ENCODE measurements at regions not wholly inside any gene's neighbourhood (a gene's known extent, or its start where the extent isn't known, plus 50 kb on each side); places are given as distances from the start of the nearest gene placed in this dataset.
"Not testable (repeated sequence)": the region's sequence is repeated elsewhere in the genome, so short reads cannot be mapped to it uniquely, and the experiment has no call there.

DNA sequence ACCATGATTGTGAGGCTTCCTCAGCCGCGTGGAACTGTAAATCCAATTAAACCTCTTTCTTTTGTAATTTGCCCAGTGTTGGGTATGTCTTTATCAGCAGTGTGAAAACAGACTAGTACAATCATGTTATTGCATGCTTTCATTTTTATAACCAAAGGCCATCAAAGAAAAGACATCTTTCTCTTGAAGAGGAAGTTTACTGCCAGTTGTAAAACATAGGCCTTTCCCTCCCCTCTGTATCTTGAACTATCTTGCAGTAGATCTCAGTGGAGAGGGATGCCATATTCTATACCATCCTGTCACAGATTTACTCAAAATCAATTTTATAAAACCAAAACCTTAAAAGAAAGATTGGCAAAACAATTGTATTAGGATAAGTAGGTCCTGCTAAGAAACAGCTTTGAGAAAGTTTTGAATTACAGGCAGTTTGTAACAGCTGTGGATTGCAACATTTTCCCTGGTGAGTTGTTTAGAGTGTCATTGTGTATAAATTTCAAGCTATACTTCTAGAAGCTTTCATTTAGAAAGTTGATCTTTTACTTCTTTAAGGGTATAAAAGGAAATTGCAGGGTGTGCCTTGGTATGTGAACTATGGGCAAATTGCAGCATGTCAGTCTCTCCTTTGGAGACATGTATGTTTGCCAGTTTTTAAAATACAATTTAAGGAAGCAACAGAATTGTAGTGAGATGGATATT, 128.0 kb downstream of the ATP23 start:
- DNase-seq: peak; percentile 21

DNA sequence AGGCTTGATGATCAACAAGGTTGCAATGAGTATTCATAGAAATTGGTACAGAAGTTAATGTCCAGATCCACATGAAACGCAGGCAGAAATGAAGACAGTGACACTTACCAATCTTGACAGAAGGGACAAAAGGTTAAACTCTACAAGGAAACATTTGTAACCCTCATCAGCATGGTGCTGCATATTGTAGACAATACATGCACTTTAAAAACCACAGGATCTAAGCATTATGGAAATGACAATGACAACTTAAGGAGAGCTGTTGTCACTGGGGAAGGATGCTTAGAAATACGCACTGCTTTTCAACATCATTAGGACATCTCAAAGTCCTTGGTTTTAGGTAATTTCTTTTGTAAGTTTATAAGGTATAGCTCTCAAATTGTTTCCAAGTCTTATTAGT, 130.6 kb downstream of the ATP23 start:
- no peak for DNase-seq

DNA sequence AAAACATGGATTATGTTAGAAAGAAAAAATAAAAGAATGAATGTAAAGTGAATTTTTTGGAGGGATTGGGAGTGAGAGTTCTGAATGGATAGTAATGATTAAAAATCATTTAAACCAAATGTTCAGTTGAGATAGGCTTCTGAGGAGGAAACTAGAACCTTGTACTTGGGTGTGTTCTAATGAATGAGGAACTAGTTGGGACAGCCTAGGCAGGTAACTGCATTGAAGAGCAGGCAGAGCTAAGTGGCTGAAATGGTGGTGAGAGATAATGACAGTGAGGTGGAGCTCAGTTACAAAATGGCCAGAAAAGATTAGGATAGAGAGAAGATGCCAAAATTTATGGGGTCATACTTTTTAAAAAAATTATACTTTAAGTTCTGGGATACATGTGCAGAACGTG, 132.9 kb downstream of the ATP23 start:
- DNase-seq: no peak

DNA sequence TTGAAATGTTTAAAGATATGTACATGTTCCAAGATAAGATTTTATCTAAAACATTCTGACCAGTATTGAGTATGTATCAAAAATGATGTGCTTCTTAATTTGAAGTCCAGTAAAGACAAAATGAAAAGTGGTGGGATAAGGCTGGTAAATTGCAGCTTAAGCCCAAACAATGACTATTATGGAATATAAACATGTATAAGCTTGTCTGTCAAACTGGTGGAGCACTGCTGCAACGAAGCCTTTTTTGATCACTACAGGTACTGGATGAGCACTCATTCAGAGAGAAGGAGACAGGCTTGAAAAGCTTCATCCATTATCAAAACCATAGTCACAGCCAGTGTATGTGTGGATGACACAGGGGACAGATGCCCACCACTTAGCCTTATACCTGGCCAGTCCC, 138.4 kb downstream of the ATP23 start:
- DNase-seq: no peak

DNA sequence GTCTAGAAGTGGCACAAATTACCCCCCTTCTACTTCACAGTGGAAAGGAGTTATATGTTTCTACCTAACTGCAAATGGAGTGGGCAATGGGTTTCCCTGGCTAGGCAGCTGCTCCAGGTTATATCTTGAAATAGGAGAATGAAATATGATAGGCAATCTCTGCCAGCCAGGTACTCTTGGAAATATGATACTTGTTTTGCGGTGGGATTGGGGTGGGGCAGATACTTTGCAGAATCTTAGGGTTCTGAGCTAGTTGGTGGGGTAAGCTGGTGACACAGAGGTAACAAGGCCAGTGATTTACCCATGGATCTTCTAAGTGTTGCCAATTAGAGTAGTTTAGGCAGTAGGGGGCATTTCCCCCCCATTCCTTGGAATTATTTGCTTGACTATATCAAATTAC, 140.1 kb downstream of the ATP23 start:
- no peak for DNase-seq

DNA sequence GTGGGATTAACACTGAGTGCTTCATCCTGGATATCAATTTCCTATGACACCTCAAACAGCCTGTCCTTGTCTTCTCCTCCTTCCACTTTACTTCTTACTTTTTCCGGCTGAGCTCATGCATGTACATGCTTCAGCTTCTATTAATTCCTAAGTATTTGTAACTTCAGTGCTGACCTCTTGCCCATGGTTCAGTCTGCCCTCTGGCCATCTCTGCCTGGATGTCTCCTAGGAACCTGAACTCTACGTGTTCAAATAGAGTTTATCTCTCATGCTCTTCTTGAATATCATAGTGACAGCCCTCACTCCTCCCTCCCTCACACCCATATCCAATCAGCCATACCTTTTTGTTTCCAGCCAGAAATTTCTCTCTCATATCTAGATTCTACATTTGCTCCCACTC, 141.6 kb downstream of the ATP23 start:
- no peak for DNase-seq

DNA sequence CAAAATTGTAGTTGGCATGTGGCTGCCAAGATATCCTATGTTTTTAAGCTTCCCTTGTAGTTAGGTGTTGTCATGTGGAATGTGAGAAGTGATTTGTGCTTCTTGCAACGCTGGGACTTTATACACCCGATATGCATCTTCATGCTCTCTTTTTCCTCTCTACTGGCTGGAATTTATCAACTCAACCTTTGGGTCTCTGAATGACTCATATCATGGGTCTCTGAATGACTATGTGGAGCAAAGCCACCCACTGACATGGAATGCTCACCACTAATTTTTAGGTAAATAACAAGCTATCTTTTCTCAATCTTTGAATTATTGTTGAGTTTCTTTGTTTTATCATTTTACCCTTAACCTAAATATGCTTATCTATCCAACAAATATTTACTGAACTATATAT, 144.6 kb downstream of the ATP23 start:
- no peak for DNase-seq

DNA sequence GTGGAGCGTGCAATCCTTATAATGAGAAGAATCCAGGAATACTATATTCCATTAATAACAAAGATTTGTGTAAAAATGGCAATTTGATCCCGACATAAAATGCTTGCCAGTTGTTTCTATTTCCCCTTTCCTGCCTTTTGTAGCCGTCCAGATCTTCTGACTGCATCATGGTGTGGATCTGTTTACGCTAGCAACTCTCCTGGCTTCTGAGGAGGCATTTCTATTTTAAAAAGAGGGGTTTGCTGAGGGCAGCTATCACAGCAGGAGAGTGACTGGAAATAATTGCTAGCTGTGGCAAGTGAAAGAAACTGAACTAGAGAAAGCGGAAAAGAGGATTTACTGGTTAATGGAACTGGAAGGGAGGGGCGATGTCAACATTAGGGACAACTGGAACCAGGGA, 145.6 kb downstream of the ATP23 start:
- DNase-seq: no peak

DNA sequence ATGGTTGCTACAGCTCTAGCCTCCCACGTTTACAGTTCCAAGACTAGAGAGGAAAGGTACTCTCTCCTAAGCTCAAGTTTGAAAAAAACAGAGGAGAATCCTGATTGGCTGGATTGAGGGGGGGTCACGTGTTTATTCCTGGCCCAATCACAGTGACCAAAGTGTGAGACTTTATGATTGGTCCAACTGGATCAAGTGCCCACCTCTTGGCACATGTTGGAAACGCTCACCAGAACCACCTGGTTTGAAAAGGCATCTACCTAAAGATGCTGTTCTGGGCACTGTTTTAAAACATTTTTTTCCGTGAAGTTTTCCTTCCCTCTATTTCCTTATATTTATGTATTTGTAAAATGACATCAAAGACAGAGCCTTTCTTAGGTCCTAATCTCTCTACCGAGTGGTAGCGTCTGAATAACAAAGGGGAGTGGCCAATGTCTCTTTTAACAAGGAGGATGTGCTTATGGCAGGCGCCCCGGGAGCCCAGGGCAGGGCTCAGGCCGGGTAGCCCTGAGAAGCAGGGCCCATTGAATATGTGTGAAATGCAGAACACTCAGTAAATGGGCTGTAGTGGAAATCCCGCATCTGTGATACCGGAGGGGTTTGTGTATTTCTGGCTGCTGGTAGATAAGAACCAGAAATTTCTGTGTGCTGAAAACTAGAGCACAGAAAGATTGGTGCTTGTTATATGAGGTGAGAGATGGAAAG, 146.2 kb downstream of the ATP23 start:
- DNase-seq: no peak

DNA sequence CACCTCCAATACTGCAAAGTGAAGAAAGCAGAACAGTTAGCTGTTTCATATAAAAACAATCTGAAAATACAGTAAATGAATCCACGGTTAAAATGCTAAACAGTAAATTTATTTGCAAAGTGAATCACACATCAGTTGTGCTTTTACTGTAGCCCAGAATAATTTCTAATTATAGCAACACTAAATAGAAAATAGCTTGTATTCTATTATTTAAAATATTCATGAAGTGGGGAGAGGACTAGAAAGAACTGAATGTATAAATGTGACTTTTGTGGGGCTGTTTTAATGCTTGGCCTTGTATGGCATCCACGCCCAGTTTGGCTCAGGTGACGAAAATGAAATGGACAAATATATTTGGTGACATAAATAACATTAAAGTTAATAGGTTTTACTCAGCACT, 148.2 kb downstream of the ATP23 start:
- no peak for DNase-seq

DNA sequence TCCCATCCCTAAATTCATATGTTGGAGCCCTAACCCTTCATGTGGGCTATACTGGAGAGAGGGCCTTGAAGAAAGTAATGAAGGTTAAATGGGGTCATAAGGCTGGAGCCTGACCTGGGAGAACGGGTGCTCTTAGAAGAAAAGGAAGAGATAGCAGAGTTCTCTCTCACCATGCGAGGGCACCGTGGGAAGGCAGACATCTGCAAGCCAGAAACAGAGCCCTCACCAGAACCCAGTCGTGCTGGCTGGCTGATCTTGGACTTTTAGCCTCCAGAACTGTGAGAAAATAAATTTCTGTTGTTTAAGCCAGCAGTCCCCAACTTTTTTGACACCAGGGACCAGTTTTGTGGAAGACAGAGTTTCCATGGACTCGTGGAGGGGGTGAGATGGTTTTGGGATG, 149.3 kb downstream of the ATP23 start:
- DNase-seq: no peak

DNA sequence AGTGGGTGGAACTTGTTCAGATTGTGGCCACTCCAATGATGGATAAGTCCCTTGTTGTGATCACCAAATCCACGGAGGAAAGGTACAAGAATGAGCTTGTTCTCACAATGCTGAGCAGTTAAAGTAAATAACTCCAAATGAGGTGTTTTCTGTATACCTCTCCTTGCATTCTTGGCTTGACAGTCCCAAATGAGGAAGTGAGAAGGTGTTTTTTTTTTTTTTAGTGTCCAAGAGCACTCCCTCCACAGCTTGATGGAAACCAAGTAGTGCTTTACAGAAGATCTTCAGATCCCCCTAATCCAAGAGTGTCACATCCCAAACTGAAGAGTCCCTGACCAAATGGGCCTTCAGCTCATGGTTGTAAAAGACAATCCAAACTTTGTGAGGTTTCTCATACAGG, 153.6 kb downstream of the ATP23 start:
- no peak for DNase-seq

DNA sequence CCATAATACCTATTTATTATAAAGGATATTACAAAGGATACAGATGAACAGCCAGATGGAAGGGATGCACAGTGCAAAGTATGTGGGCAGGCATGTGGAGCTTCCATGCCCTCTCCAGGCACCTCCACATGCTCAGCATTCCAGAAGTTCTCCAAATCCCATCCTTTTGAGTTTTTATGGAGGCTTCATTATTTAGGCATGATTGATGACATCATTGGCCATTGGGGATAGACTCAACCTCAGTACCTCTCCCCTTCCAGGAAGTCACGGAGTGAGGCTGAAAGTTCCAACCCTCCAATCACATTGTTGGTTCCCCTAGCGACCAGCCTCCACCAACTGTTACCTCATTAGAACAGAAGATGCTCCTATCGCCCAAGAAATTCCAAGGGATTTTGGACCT, 156.4 kb downstream of the ATP23 start:
- DNase-seq: no peak

DNA sequence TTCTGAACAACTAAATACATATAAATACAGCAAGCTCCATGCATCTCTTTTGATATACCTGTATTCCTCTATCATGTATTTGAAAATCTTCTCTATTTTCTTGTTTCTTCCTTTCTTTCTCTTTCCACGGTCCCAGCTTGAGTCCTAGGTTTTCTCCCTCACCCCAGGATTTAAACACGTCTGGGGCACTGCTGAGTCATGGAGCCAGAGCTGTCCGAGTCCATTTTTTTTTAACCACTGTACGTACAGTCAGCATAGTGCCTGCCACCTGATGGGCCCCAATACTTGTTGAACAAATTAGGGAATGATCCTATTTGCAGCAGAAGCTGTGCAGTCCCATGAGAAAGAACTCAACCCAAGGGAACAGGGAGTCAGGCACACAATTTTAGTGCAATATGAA, 158.1 kb downstream of the ATP23 start:
- no peak for DNase-seq

DNA sequence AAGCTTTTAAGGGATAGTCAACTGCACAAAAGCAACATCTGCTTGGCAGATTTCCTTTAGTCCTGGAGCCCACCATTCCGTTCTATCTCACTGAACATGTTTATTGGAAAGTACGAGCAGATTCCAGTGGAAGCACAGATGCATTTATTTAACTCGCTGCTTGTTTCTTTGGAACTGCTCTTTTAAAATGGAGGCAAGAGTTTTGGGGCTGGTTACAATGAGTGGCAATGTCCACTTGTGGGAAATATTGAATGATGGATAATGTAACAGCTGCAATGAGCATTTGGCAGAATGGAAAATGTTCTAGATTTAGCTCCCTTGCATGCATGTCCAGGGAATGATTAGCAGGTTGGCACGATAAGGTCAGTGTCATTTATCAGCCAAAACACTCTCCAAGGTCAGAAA, 163.0 kb downstream of the ATP23 start:
- no peak for DNase-seq

DNA sequence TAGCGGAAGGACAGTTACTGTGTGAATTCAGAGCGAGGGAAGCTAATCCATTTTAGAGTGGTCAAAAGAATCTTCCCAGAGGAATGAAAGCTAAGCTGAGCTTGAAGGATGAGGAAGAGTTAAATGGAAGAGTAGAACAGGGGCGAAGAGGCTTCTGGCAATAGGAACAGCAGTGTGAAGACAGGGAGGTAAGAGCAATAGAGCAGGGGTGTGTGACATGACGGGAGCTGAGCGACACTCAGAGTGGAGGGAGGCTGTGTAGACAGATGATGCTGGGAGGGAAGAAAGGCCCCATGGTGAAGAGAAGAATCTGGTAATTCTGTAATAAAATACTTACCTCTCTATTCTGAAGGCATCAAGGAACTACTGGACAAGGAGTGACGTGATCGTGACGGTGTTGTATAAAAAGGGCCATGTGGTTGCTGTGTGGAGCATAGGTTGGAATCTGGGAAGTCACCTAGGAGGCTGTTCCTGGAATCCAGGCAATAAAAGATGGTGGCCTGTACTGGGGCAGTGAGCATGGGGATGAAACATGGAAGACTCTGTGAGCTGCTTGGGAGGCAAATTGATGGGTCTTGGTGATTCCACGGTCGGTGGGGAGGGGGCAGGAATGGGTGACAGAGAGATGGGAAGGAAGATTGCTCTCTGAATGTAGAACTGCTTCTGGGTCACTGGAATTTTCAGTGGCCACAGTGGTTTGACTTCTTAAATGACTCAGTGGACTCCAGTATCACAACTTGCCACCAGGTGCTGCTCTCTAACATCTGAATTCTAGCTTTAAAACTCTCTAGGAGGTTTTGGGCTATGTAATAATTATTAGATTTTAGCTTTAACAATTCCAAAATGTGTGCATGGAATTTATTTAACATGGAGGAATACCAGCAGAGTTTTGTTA, 164.1 kb downstream of the ATP23 start:
- no peak for DNase-seq

DNA sequence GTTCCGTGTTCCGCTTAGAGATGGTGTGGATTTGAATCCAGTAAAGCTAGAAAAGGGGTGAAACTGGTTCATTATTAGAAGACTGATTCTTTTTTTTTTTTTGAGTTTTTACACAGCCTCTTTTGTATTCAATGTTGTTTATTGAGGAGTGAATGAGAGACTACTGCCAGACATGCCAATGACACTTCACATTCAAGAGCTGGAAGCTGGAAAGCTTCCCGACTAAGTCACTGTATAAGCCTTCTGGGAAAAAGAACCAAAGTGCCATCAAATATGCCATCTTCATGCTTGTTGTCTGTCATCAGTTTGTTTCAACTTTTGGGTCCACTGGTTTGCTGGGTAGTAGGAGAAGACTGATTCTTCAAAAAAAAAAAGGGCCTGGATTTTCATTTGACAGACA, 164.8 kb downstream of the ATP23 start:
- DNase-seq: no peak

DNA sequence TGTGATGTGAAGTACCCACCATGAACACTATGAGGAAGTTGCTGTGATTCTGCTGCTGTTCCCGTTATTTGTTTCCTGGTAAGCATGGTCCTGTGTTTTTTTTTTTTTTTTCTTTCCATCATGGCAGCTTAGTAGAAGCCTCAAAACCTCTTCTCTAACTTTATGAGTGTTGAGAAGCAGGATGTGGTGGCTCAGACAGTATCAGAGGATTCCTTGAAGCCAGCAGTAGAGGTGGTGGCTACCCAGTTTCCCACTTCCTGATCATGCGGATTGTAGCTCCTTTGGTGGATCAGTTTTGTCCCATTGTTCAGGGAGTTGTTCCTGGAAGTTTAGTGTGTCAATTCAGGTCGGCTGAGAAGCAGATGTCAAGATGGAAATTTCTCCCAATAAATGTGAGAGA, 175.8 kb downstream of the ATP23 start:
- DNase-seq: no peak

DNA sequence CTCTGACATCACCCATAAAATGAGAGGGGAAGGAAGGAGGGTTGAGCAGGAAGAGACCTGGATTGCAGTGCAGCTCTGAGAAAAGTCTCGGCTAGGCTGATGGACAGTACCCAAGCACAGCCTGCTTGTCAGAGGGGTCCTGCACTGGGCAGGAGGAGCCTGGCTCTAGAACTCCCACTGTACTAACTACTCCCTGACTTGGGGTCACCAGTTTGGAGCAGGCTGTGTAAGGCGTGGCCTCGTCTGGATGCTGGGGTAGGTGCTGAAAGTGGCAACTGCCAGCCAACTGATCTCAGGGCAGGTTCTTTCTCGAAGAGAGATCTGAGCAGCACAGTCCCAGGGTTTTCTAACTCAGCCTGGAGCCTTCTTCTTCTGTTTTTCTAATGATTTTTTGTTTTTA, 176.3 kb downstream of the ATP23 start:
- no peak for DNase-seq

DNA sequence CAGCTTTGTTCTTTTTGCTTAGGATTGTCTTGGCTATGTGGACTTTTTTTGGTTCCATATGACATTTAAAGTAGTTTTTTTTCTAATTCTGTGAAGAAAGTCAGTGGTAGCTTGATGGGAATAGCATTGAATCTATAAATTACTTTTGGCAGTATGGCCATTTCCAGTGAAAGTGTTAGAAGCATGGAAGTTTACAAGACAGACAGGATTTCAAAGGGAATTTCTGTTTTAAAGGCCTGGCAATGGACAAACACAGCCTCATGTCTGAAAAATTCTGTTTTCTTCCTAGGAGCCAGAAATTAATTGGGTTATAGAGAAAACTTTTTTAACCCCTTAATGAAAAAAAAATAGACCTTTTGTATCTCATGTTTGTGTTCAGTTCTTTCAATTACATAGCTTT, 184.4 kb downstream of the ATP23 start:
- not testable (repeated sequence) for DNase-seq

DNA sequence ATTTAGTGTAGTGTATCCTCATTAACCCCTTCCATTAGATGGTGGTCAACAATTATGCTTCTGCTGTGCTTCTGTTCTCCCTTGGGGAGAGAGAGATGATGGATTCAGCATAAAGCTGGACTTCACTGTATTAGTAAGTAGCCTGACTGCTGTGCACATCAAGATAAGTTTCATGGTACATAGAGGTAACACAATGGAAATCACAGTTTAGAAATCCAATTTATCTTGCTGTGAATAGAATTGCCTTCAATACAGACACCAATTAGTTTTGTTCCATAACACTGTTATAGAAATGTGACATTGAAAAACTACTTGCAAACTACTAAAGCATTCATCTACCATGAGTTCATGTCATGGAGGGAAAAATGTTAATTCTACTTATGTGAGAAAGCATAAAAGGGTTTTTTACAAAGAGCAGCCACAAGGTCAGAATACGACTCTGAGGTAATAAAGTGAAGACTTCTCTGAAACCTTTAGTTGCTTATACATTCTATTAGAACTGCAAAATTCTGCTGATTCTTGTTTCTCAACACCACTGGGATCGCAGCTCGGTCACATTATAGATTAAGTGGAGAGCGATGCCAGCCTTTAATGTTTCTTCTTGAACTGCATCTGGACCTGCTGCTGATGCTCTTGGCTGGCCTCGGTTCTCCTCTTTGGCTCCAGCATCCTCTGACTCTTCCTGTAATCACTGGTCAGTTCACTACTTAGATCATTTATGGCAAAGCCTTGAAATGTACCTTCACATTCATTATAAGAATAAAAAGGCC, 190.8 kb downstream of the ATP23 start:
- no peak for DNase-seq

DNA sequence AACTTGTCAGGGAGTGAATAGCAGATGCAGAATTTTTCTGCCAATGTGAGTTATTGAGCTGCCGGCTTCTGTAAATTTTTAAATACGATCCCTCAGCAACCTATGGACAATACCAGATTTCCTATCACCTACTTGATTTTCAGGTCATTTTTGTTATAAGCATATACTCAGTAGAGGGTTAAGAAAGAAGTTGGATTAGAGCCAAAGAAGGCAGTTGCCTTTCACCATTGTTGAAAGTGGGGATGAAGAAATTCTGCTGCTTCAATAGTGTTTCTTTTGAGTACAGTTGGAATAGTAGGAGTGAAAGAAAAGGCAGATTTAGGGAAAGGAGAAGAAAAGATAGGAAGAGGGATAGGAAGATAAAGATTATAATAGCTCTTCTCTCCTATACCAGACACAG, 197.1 kb downstream of the ATP23 start:
- DNase-seq: no peak
